ENCODE measurements at regions not wholly inside any gene's neighbourhood (a gene's known extent, or its start where the extent isn't known, plus 50 kb on each side); places are given as distances from the start of the nearest gene placed in this dataset.

GRCh38 chr7:18278316-18278715, 217.2 kb upstream of the HDAC9 start:
- TF ChIP-seq POLR2A (IDR thresholded peaks at IDR 0.05) (no peak), CTCF (IDR thresholded peaks at IDR 0.05) (no peak)

Measured in Peyer's patch (tissue), 4 donors.